ENCODE measurements at regions not wholly inside any gene's neighbourhood (a gene's known extent, or its start where the extent isn't known, plus 50 kb on each side); places are given as distances from the start of the nearest gene placed in this dataset.
A peak's percentile ranks its signal among the peaks of the same experiment; 100 is the strongest.

DNA sequence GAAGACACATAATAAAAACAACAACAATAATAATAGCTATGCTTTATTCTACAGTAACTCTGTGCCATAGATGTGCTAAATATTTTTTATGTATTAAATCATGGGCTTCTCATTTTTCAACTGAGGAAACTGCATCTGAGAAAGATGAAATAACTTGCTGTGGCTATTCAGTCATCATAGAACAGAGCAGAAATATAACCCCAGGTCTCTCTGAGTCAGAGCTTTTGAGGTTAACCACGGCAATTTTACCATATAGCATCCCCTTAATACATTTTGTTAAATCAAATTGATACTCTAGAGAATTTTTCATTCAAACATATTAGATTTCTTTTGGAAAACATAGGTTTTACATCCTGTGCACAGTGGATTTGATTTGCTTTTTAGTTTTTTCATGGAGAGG, 586.6 kb upstream of the KLHL29 start:
- Histone ChIP-seq H3K4me1 (ENCODE audit: control insufficient read depth in 2 of 2, insufficient read depth in 1 of 2, low read depth in 1 of 2, low read length in 2 of 2) (peaks cover 0 to 9% of the 10 kb centered on the region in 2 donors), H3K36me3 (replicated peaks in 1 of 2; ENCODE audit: control insufficient read depth in 2 of 2, insufficient read depth in 2 of 2, low read length in 2 of 2) (no peaks in the 10 kb centered on the region), H3K27me3 (ENCODE audit: control insufficient read depth in 3 of 3, insufficient read depth in 3 of 3, low read depth in 1 of 3, low read length in 3 of 3) (no peaks in the 10 kb centered on the region), H3K18ac (ENCODE audit: low read length) (no peak overlapping the region), H4K91ac (ENCODE audit: low read depth, low read length, poor library complexity) (no peak overlapping the region), H3K4ac (ENCODE audit: low read length) (no peak overlapping the region), H3K79me1 (ENCODE audit: low read depth, low read length) (peaks cover 1% of the 10 kb centered on the region), H2AK5ac (ENCODE audit: low read depth, low read length) (no peak overlapping the region), H4K8ac (ENCODE audit: low read depth, low read length) (no peak overlapping the region), H3K9ac (ENCODE audit: low read depth, low read length, poor library complexity) (no peak overlapping the region), H3K23ac (ENCODE audit: low read depth, low read length, poor library complexity) (no peak overlapping the region), H2BK15ac (ENCODE audit: low read length) (no peak overlapping the region), H3K9me3 (replicated peaks in 1 of 2; ENCODE audit: control insufficient read depth in 2 of 2, insufficient read depth in 1 of 2, low read depth in 1 of 2, low read length in 2 of 2) (peaks cover 0 to 2% of the 10 kb centered on the region in 2 donors), H3K4me3 (ENCODE audit: low read length in 2 of 2) (no peak overlapping the region), H3K14ac (ENCODE audit: low read length) (no peak overlapping the region), H2BK120ac (ENCODE audit: low read depth, low read length) (no peak overlapping the region), H2BK5ac (ENCODE audit: low read length) (no peak overlapping the region), H2BK12ac (ENCODE audit: low read length) (no peak overlapping the region), H2AFZ (ENCODE audit: low read length) (no peak overlapping the region), H3K4me2 (ENCODE audit: insufficient read depth, low read length, poor library complexity, severe bottlenecking) (no peak overlapping the region), H3K27ac (replicated peaks; ENCODE audit: low read length) (no peak overlapping the region)
- no peak for DNase-seq (ENCODE audit: low spot score)
- WGBS, 2 donors (ENCODE audit: extremely low coverage in 2 of 2, insufficient read length in 2 of 2, insufficient replicate concordance in 1 of 2): no CpG with 5 or more reads among the region's 1 CpG

DNA sequence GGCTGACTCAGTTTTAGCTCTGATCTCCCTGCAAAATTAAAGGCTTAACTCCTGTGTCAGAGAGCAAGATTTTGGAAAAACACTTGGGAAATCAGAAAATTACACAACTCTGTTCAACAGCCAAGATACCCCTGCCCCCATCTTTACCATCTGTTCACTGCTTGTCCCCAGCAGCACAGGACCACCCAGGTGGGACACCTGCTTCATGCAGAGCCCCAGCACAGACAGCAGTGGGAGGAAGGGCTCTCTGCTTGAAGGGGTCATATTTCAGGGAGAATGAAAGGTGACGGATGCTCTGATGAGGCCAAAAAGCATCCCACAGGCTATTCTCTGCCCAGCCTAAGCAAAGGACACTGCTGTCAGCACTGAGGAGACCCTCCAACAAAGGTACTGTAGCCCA, 584.6 kb upstream of the KLHL29 start:
- Histone ChIP-seq H4K8ac (ENCODE audit: low read depth, low read length) (no peak overlapping the region), H3K27ac (replicated peaks; ENCODE audit: low read length) (no peak overlapping the region), H3K14ac (ENCODE audit: low read length) (no peak overlapping the region), H2BK5ac (ENCODE audit: low read length) (no peak overlapping the region), H3K4ac (ENCODE audit: low read length) (no peak overlapping the region), H3K18ac (ENCODE audit: low read length) (no peak overlapping the region), H3K4me2 (ENCODE audit: insufficient read depth, low read length, poor library complexity, severe bottlenecking) (no peak overlapping the region), H4K91ac (ENCODE audit: low read depth, low read length, poor library complexity) (no peak overlapping the region), H3K23ac (ENCODE audit: low read depth, low read length, poor library complexity) (no peak overlapping the region), H3K9me3 (replicated peaks in 1 of 2; ENCODE audit: control insufficient read depth in 2 of 2, insufficient read depth in 1 of 2, low read depth in 1 of 2, low read length in 2 of 2) (peaks cover 0 to 2% of the 10 kb centered on the region in 2 donors), H3K4me3 (ENCODE audit: low read length in 2 of 2) (no peak overlapping the region), H3K4me1 (ENCODE audit: control insufficient read depth in 2 of 2, insufficient read depth in 1 of 2, low read depth in 1 of 2, low read length in 2 of 2) (peaks cover 0 to 9% of the 10 kb centered on the region in 2 donors), H3K79me1 (ENCODE audit: low read depth, low read length) (peaks cover 1% of the 10 kb centered on the region), H2AFZ (ENCODE audit: low read length) (no peak overlapping the region), H2BK120ac (ENCODE audit: low read depth, low read length) (no peak overlapping the region), H2BK12ac (ENCODE audit: low read length) (no peak overlapping the region), H3K9ac (ENCODE audit: low read depth, low read length, poor library complexity) (no peak overlapping the region), H2AK5ac (ENCODE audit: low read depth, low read length) (no peak overlapping the region), H3K36me3 (replicated peaks in 1 of 2; ENCODE audit: control insufficient read depth in 2 of 2, insufficient read depth in 2 of 2, low read length in 2 of 2) (no peaks in the 10 kb centered on the region), H3K27me3 (ENCODE audit: control insufficient read depth in 3 of 3, insufficient read depth in 3 of 3, low read depth in 1 of 3, low read length in 3 of 3) (no peaks in the 10 kb centered on the region), H2BK15ac (ENCODE audit: low read length) (no peak overlapping the region)
- DNase-seq (ENCODE audit: low spot score): peak; percentile 50
- WGBS, 2 donors (ENCODE audit: extremely low coverage in 2 of 2, insufficient read length in 2 of 2, insufficient replicate concordance in 1 of 2): no CpG with 5 or more reads among the region's 1 CpG

DNA sequence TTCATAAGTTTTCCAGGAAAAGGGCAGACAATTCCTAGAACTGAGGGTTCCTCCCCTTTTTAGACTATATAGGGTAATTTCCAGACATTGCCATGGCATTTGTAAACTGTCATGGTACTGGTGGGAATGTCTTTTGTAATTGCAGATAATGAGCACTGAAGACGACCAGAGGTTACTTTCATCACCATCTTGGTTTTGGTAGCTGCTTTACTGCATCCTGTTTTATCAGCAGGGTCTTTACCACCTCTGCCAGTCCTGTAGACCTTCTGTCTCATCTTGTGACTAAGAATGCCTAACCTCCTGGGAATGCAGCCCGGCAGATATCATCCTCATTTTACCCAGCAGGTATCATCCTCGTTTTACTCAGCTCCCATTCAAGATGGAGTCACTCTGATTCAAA, 583.9 kb upstream of the KLHL29 start:
- Histone ChIP-seq H3K23ac (ENCODE audit: low read depth, low read length, poor library complexity) (no peak overlapping the region), H3K79me1 (ENCODE audit: low read depth, low read length) (peaks cover 1% of the 10 kb centered on the region), H2BK12ac (ENCODE audit: low read length) (no peak overlapping the region), H3K4me1 (ENCODE audit: control insufficient read depth in 2 of 2, insufficient read depth in 1 of 2, low read depth in 1 of 2, low read length in 2 of 2) (peaks cover 0 to 9% of the 10 kb centered on the region in 2 donors), H2BK120ac (ENCODE audit: low read depth, low read length) (no peak overlapping the region), H3K9ac (ENCODE audit: low read depth, low read length, poor library complexity) (no peak overlapping the region), H3K4ac (ENCODE audit: low read length) (no peak overlapping the region), H2AFZ (ENCODE audit: low read length) (no peak overlapping the region), H3K9me3 (replicated peaks in 1 of 2; ENCODE audit: control insufficient read depth in 2 of 2, insufficient read depth in 1 of 2, low read depth in 1 of 2, low read length in 2 of 2) (peaks cover 0 to 4% of the 10 kb centered on the region in 2 donors), H3K27ac (replicated peaks; ENCODE audit: low read length) (no peak overlapping the region), H3K14ac (ENCODE audit: low read length) (no peak overlapping the region), H3K4me2 (ENCODE audit: insufficient read depth, low read length, poor library complexity, severe bottlenecking) (no peak overlapping the region), H4K8ac (ENCODE audit: low read depth, low read length) (no peak overlapping the region), H2AK5ac (ENCODE audit: low read depth, low read length) (no peak overlapping the region), H3K4me3 (ENCODE audit: low read length in 2 of 2) (no peak overlapping the region), H2BK5ac (ENCODE audit: low read length) (no peak overlapping the region), H4K91ac (ENCODE audit: low read depth, low read length, poor library complexity) (no peak overlapping the region), H3K36me3 (replicated peaks in 1 of 2; ENCODE audit: control insufficient read depth in 2 of 2, insufficient read depth in 2 of 2, low read length in 2 of 2) (no peaks in the 10 kb centered on the region), H3K18ac (ENCODE audit: low read length) (no peak overlapping the region), H3K27me3 (ENCODE audit: control insufficient read depth in 3 of 3, insufficient read depth in 3 of 3, low read depth in 1 of 3, low read length in 3 of 3) (no peaks in the 10 kb centered on the region), H2BK15ac (ENCODE audit: low read length) (no peak overlapping the region)
- DNase-seq (ENCODE audit: low spot score): no peak
- no CpG with 5 or more reads among the region's 3 CpGs for WGBS, 2 donors (ENCODE audit: extremely low coverage in 2 of 2, insufficient read length in 2 of 2, insufficient replicate concordance in 1 of 2)

DNA sequence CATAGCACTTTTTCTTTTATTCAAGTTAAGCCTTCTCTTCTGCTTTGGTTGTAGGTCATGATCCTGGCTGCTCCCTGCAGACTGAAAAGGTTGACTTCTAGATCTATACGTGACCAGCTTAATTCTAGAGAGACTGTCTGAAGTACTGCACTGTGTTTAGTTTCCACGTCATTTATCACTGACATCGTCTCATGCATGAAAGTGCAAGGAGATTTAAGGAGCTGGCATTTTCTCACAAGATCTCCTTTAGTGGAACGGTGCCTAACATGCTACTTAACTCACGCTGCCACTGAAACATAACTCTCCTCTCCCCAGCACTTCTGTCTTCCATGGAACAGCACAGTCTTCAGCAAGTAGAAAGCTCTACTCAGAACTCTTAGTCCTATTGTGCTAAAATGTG, 583.0 kb upstream of the KLHL29 start:
- Histone ChIP-seq H3K4me3 (ENCODE audit: low read length in 2 of 2) (no peak overlapping the region), H3K27ac (replicated peaks; ENCODE audit: low read length) (no peak overlapping the region), H3K4me1 (ENCODE audit: control insufficient read depth in 2 of 2, insufficient read depth in 1 of 2, low read depth in 1 of 2, low read length in 2 of 2) (peaks cover 0 to 9% of the 10 kb centered on the region in 2 donors), H2AFZ (ENCODE audit: low read length) (no peak overlapping the region), H2BK12ac (ENCODE audit: low read length) (no peak overlapping the region), H2AK5ac (ENCODE audit: low read depth, low read length) (no peak overlapping the region), H3K9me3 (replicated peaks in 1 of 2; ENCODE audit: control insufficient read depth in 2 of 2, insufficient read depth in 1 of 2, low read depth in 1 of 2, low read length in 2 of 2) (peaks cover 0 to 5% of the 10 kb centered on the region in 2 donors), H4K8ac (ENCODE audit: low read depth, low read length) (no peak overlapping the region), H3K27me3 (ENCODE audit: control insufficient read depth in 3 of 3, insufficient read depth in 3 of 3, low read depth in 1 of 3, low read length in 3 of 3) (no peaks in the 10 kb centered on the region), H4K91ac (ENCODE audit: low read depth, low read length, poor library complexity) (no peak overlapping the region), H3K4me2 (ENCODE audit: insufficient read depth, low read length, poor library complexity, severe bottlenecking) (no peak overlapping the region), H3K9ac (ENCODE audit: low read depth, low read length, poor library complexity) (no peak overlapping the region), H3K23ac (ENCODE audit: low read depth, low read length, poor library complexity) (no peak overlapping the region), H3K14ac (ENCODE audit: low read length) (no peak overlapping the region), H2BK120ac (ENCODE audit: low read depth, low read length) (no peak overlapping the region), H3K4ac (ENCODE audit: low read length) (no peak overlapping the region), H2BK5ac (ENCODE audit: low read length) (no peak overlapping the region), H3K36me3 (replicated peaks in 1 of 2; ENCODE audit: control insufficient read depth in 2 of 2, insufficient read depth in 2 of 2, low read length in 2 of 2) (no peaks in the 10 kb centered on the region), H2BK15ac (ENCODE audit: low read length) (no peak overlapping the region), H3K18ac (ENCODE audit: low read length) (no peak overlapping the region), H3K79me1 (ENCODE audit: low read depth, low read length) (peaks cover 1% of the 10 kb centered on the region)
- no peak for DNase-seq (ENCODE audit: low spot score)
- no CpG with 5 or more reads among the region's 5 CpGs for WGBS, 2 donors (ENCODE audit: extremely low coverage in 2 of 2, insufficient read length in 2 of 2, insufficient replicate concordance in 1 of 2)
